Type B pancreatic cell (in vitro differentiated cells): ENCODE measurements at regions not wholly inside any gene's neighbourhood (a gene's known extent, or its start where the extent isn't known, plus 50 kb on each side); places are given as distances from the start of the nearest gene placed in this dataset.
"Not testable (repeated sequence)": the region's sequence is repeated elsewhere in the genome, so short reads cannot be mapped to it uniquely, and the experiment has no call there.

Source experiments
- DNase-seq: peaks from one replicate; pipeline ENCODE4 v3.0.0; 2021; ENCODE audit warnings: mixed read lengths; ENCODE audit not compliant: unreplicated experiment; ENCODE audit errors: extremely low spot score
- H3K27ac Mint-ChIP-seq: 2 replicates; pipeline ENCODE4 v1.8.0; 2021; ENCODE audit warnings: mild to moderate bottlenecking, mixed read lengths
- H3K27me3 Mint-ChIP-seq: 2 replicates; pipeline ENCODE4 v1.8.0; 2021; ENCODE audit warnings: mixed read lengths
- H3K36me3 Mint-ChIP-seq: 2 replicates; pipeline ENCODE4 v1.8.0; 2021; ENCODE audit warnings: mixed read lengths
- H3K4me1 Mint-ChIP-seq: one replicate; pipeline ENCODE4 v1.8.0; 2021; ENCODE audit warnings: mixed read lengths; ENCODE audit not compliant: unreplicated experiment
- H3K4me3 Mint-ChIP-seq: 2 replicates; pipeline ENCODE4 v1.8.0; 2021; ENCODE audit warnings: mild to moderate bottlenecking, mixed read lengths
- H3K9me3 Mint-ChIP-seq: 2 replicates; pipeline ENCODE4 v1.8.0; 2021; ENCODE audit warnings: mixed read lengths
- TF ChIP-seq, protein P1 (sequence below): fragments of 200-600 bp; sonication (generic); conservative IDR thresholded peaks from 2 replicates; pipeline ENCODE4 v1.5.0; 2021; ENCODE audit warnings: antibody characterized with exemption, mild to moderate bottlenecking

GRCh38 chr3:125767641-125768040 is 172.3 kb upstream of the OSBPL11 start:
- no peak overlapping the region for H3K27ac Mint-ChIP-seq
- H3K4me1 Mint-ChIP-seq, result peaks cover 5% of the 10 kb centered on the region
- peak overlapping the region; percentile 79 for H3K4me3 Mint-ChIP-seq
- DNase-seq, result no peak
- H3K27me3 Mint-ChIP-seq, result peaks cover 42% of the 10 kb centered on the region
- TF ChIP-seq, protein P1, sequence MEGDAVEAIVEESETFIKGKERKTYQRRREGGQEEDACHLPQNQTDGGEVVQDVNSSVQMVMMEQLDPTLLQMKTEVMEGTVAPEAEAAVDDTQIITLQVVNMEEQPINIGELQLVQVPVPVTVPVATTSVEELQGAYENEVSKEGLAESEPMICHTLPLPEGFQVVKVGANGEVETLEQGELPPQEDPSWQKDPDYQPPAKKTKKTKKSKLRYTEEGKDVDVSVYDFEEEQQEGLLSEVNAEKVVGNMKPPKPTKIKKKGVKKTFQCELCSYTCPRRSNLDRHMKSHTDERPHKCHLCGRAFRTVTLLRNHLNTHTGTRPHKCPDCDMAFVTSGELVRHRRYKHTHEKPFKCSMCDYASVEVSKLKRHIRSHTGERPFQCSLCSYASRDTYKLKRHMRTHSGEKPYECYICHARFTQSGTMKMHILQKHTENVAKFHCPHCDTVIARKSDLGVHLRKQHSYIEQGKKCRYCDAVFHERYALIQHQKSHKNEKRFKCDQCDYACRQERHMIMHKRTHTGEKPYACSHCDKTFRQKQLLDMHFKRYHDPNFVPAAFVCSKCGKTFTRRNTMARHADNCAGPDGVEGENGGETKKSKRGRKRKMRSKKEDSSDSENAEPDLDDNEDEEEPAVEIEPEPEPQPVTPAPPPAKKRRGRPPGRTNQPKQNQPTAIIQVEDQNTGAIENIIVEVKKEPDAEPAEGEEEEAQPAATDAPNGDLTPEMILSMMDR, result no peak
- no peaks in the 10 kb centered on the region for H3K36me3 Mint-ChIP-seq
- no peaks in the 10 kb centered on the region for H3K9me3 Mint-ChIP-seq

DNA sequence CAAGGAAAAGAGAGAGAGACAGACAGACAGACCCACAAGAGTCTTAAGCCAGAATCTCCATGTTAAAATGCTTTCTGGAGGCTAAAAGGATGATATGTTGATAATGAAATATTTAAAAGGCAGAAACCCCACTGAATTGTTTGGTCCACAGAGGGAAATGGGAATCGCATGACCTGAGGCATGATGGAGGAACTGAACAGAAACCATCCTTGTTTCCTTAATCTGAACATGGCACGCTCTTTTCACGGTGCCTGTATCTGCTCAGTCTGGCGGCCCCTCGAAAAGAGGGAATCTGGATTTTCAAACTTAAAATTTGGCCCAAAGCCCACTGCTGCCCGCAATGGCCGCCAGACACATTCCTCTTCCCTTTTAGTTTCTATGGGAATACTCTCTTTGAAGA is 173.5 kb upstream of the OSBPL11 start:
- H3K36me3 Mint-ChIP-seq, result not testable (repeated sequence)

DNA sequence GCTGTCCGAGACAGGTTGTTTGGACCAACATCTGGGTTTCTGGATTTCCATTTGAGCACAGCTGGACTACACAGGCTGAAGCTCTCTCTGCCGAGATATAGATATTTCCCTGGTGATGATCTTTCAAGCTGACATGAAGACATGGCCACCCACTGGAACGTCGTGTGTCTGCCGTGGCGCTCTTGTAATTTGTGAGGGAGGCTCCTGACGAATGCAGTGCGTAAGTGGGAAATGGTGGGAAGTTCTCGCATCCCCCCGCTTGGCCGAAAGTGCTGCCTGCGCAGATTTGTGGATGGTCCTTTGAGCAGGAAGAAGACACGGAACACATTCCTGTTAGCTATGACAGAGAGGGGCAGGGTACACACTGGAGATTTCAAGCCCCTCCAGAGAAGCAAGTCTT is 176.2 kb upstream of the OSBPL11 start:
- peaks cover 20% of the 10 kb centered on the region for H3K27me3 Mint-ChIP-seq
- not testable (repeated sequence) for H3K27ac Mint-ChIP-seq

More for the DNA sequence above, 173.5 kb upstream of the OSBPL11 start:
- Mint-ChIP-seq H3K4me3 (peak overlapping the region; percentile 11), H3K27me3 (peaks cover 37% of the 10 kb centered on the region)
- not testable (repeated sequence) for H3K4me1 Mint-ChIP-seq, H3K27ac Mint-ChIP-seq, H3K9me3 Mint-ChIP-seq, DNase-seq

GRCh38 chr3:125774433-125775034 is 179.2 kb upstream of the OSBPL11 start:
- not testable (repeated sequence) for H3K4me3 Mint-ChIP-seq, H3K27ac Mint-ChIP-seq, H3K36me3 Mint-ChIP-seq, H3K9me3 Mint-ChIP-seq, H3K4me1 Mint-ChIP-seq, H3K27me3 Mint-ChIP-seq, DNase-seq

More for the DNA sequence above, 176.2 kb upstream of the OSBPL11 start:
- H3K9me3 Mint-ChIP-seq, H3K4me3 Mint-ChIP-seq, H3K36me3 Mint-ChIP-seq, DNase-seq, H3K4me1 Mint-ChIP-seq: not testable (repeated sequence)

DNA sequence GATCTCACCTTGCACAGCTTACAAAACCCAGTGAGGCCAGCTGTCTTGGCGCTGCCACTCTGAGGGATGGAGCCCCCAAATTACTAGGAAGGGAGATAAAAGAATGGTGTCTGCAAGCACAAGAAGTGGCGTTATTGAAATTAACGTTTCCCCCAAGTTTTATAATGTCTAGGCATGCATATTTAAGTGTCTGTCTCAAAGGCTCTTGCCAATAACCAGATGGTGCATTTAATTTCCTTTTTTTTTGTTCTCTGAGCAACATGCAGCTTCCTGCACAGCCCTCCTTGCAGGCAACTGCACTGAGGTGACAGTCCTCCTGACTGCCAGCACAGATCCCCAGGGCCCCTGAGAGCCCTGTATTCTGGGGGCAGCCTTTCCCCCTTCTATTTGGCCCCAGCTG is 179.8 kb upstream of the OSBPL11 start:
- not testable (repeated sequence) for H3K36me3 Mint-ChIP-seq, H3K9me3 Mint-ChIP-seq, H3K27ac Mint-ChIP-seq, H3K4me1 Mint-ChIP-seq, H3K4me3 Mint-ChIP-seq, H3K27me3 Mint-ChIP-seq, DNase-seq

DNA sequence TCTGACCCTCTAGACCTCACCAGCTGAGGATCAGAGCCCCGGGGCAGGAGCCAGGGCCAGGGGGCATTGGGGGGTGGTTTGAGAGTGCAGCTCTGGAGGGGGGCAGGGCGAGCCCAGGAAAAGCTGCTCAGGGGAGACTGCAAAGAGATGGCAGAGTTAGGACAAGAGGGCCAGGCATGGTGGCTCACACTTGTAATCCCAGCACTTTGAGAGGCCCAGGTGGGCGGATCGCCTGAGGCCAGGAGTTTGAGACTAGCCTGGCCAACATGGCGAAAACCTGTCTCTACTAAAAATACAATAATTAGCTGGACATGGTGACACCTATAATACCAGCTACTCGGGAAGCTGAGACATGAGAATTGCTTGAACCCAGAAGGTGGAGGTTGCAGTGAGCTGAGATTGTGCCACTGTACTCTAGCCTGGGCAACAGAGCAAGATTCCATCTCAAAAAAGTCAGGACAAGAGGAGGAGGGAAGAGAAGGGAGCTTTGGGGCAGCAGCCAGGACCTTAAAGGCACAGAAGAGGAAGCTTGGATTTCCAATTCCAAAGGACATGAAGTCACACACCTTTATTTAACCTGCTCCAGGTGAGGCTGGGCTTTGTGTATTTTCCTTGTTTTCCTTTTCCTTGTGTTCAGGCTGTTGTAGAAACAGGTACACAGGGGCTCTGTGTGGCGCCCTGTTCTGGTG is 180.5 kb upstream of the OSBPL11 start:
- not testable (repeated sequence) for H3K9me3 Mint-ChIP-seq, DNase-seq, H3K36me3 Mint-ChIP-seq, H3K27ac Mint-ChIP-seq, H3K27me3 Mint-ChIP-seq, H3K4me1 Mint-ChIP-seq, H3K4me3 Mint-ChIP-seq

GRCh38 chr3:125779276-125779675 is 184.0 kb upstream of the OSBPL11 start:
- not testable (repeated sequence) for DNase-seq, H3K27ac Mint-ChIP-seq, H3K4me1 Mint-ChIP-seq, H3K4me3 Mint-ChIP-seq, H3K36me3 Mint-ChIP-seq, H3K9me3 Mint-ChIP-seq, H3K27me3 Mint-ChIP-seq

- not testable (repeated sequence) for H3K36me3 Mint-ChIP-seq, H3K4me1 Mint-ChIP-seq, H3K9me3 Mint-ChIP-seq, H3K27ac Mint-ChIP-seq, H3K27me3 Mint-ChIP-seq, H3K4me3 Mint-ChIP-seq, DNase-seq
Measured at GRCh38 chr3:125779918-125780317, 184.6 kb upstream of the OSBPL11 start.

- H3K9me3 Mint-ChIP-seq, H3K27me3 Mint-ChIP-seq, H3K4me3 Mint-ChIP-seq, H3K4me1 Mint-ChIP-seq, DNase-seq, H3K36me3 Mint-ChIP-seq, H3K27ac Mint-ChIP-seq: not testable (repeated sequence)
Measured at GRCh38 chr3:125781678-125782077, 186.4 kb upstream of the OSBPL11 start.

GRCh38 chr3:125790312-125790711 is 178.7 kb upstream of the ROPN1B start:
- not testable (repeated sequence) for H3K4me3 Mint-ChIP-seq, H3K27ac Mint-ChIP-seq, H3K9me3 Mint-ChIP-seq, H3K4me1 Mint-ChIP-seq, H3K36me3 Mint-ChIP-seq, DNase-seq
- H3K27me3 Mint-ChIP-seq, result peaks cover 16% of the 10 kb centered on the region

- H3K4me1 Mint-ChIP-seq, H3K9me3 Mint-ChIP-seq, H3K36me3 Mint-ChIP-seq, DNase-seq, H3K27ac Mint-ChIP-seq, H3K4me3 Mint-ChIP-seq: not testable (repeated sequence)
- H3K27me3 Mint-ChIP-seq, result peaks cover 19% of the 10 kb centered on the region
Measured at GRCh38 chr3:125791021-125791420, 178.0 kb upstream of the ROPN1B start.

DNA sequence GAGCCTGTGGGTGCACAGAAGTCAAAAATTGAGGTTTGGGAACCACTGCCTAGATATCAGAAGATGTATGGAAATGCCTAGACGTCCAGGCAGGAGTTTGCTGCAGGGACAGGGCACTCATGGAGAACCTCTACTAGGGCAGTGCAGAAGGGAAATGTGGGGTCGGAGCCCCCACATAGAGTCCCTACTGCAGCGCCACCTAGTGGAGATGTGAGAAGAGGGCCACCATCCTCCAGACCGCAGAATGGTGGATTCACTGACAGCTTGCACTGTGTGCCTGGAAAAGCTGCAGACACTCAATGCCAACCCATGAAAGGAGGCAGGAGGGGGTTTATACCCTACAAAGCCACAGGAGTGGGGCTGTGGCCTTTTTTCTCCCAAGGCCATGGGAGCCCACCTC is 159.0 kb upstream of the ROPN1B start:
- H3K4me1 Mint-ChIP-seq, H3K36me3 Mint-ChIP-seq, DNase-seq, H3K27ac Mint-ChIP-seq, H3K27me3 Mint-ChIP-seq, H3K4me3 Mint-ChIP-seq: not testable (repeated sequence)
- H3K9me3 Mint-ChIP-seq, result peaks cover 28% of the 10 kb centered on the region

GRCh38 chr3:125822175-125822574 is 146.8 kb upstream of the ROPN1B start:
- H3K27ac Mint-ChIP-seq, H3K27me3 Mint-ChIP-seq, H3K4me3 Mint-ChIP-seq: not testable (repeated sequence)

More at GRCh38 chr3:125822175-125822574, 146.8 kb upstream of the ROPN1B start:
- H3K36me3 Mint-ChIP-seq, H3K9me3 Mint-ChIP-seq, H3K4me1 Mint-ChIP-seq, DNase-seq: not testable (repeated sequence)
